ENCODE measurements at regions not wholly inside any gene's neighbourhood (a gene's known extent, or its start where the extent isn't known, plus 50 kb on each side); places are given as distances from the start of the nearest gene placed in this dataset.

DNA sequence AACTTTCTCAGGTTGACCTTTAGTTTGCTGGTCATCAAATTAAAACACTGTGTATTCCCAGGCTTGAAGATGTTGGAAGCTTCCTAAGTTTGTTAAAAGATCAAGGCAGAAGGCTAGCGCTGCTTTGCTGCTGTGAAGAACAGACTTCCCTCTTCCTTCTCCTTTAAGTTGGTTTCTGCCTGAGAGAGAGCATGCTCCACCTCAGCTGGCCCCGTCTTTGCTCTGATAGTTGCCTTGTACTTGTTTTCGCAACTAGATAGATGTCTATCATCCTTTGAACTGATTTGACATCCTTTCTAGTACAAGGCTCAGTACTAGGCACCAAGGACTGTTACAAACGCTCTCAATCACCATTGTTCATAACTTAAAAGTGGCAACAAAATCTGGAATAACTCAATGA lies 177.8 kb upstream of the MKLN1 start:
- no peak for TF ChIP-seq CTCF (IDR thresholded peaks at IDR 0.05)
- TF ChIP-seq POLR2A (IDR thresholded peaks at IDR 0.05) = no peak
- TF ChIP-seq EP300 (IDR thresholded peaks at IDR 0.05) = no peak

Data from tibial nerve (tissue), 4 donors.